H9 (cell line): ENCODE measurements at regions not wholly inside any gene's neighbourhood (a gene's known extent, or its start where the extent isn't known, plus 50 kb on each side); places are given as distances from the start of the nearest gene placed in this dataset.

ENCODE experiments used
- DNase-seq: peaks from one replicate; pipeline ENCODE4 v3.0.0-alpha.2; 2017
- H2AFZ ChIP-seq: one replicate; pipeline ENCODE4 v1.6.1; 2013; ENCODE audit warnings: mild to moderate bottlenecking, low read length, control low read depth, moderate library complexity
- H2AK5ac ChIP-seq: 2 replicates; pipeline ENCODE4 v1.6.1; 2013; ENCODE audit warnings: low read length, control low read depth, mixed read lengths; ENCODE audit not compliant: insufficient read length
- H2BK120ac ChIP-seq: one replicate; pipeline ENCODE4 v1.6.1; 2013; ENCODE audit warnings: low read depth, mild to moderate bottlenecking, low read length, control low read depth, inconsistent platforms; ENCODE audit not compliant: poor library complexity, severe bottlenecking
- H2BK12ac ChIP-seq: 2 replicates; pipeline ENCODE4 v1.6.1; 2013; ENCODE audit warnings: low read length, control low read depth, mixed read lengths, low read depth; ENCODE audit not compliant: insufficient read length
- H2BK15ac ChIP-seq: 2 replicates; pipeline ENCODE4 v1.6.1; 2013; ENCODE audit warnings: low read depth, low read length, control low read depth
- H2BK20ac ChIP-seq: one replicate; pipeline ENCODE4 v1.6.1; 2013; ENCODE audit warnings: low read depth, mild to moderate bottlenecking, low read length, control low read depth, inconsistent platforms; ENCODE audit not compliant: poor library complexity, severe bottlenecking
- H2BK5ac ChIP-seq: 2 replicates; pipeline ENCODE4 v1.6.1; 2013; ENCODE audit warnings: low read length, control low read depth, mixed read lengths; ENCODE audit not compliant: insufficient read length
- H3K14ac ChIP-seq: 2 replicates; pipeline ENCODE4 v1.6.1; 2013; ENCODE audit warnings: low read length, control low read depth; ENCODE audit not compliant: insufficient read depth
- H3K18ac ChIP-seq: 2 replicates; pipeline ENCODE4 v1.6.1; 2013; ENCODE audit warnings: low read depth, mild to moderate bottlenecking, mixed read lengths, low read length, control low read depth; ENCODE audit not compliant: insufficient read length
- H3K23ac ChIP-seq: 2 replicates; pipeline ENCODE4 v1.6.1; 2013; ENCODE audit warnings: low read length, control low read depth, mixed read lengths, low read depth; ENCODE audit not compliant: insufficient read length
- H3K23me2 ChIP-seq: 2 replicates; pipeline ENCODE4 v1.6.1; 2013; ENCODE audit warnings: low read depth, mild to moderate bottlenecking, mixed read lengths, low read length, control low read depth; ENCODE audit not compliant: insufficient read length, poor library complexity, severe bottlenecking
- H3K27ac ChIP-seq: 2 replicates; pipeline ENCODE4 v1.5.1; 2013; ENCODE audit warnings: low read length, control low read depth, mixed read lengths, low read depth; ENCODE audit not compliant: insufficient read length
- H3K27me3 ChIP-seq: 2 replicates; pipeline ENCODE4 v1.6.1; 2013; ENCODE audit warnings: low read length, control low read depth, inconsistent platforms; ENCODE audit not compliant: insufficient read depth
- H3K4ac ChIP-seq: 2 replicates; pipeline ENCODE4 v1.6.1; 2013; ENCODE audit warnings: low read depth, mild to moderate bottlenecking, control low read depth, inconsistent platforms, low read length, moderate library complexity
- H3K4me1 ChIP-seq: 2 replicates; pipeline ENCODE4 v1.6.1; 2013; ENCODE audit warnings: low read length, control low read depth, inconsistent platforms; ENCODE audit not compliant: insufficient read depth
- H3K4me2 ChIP-seq: 2 replicates; pipeline ENCODE4 v1.6.1; 2013; ENCODE audit warnings: low read length, control low read depth, mixed read lengths; ENCODE audit not compliant: insufficient read length, insufficient read depth
- H3K56ac ChIP-seq: 2 replicates; pipeline ENCODE4 v1.6.1; 2013; ENCODE audit warnings: low read depth, mild to moderate bottlenecking, mixed read lengths, low read length, control low read depth; ENCODE audit not compliant: insufficient read length
- H3K79me1 ChIP-seq: 2 replicates; pipeline ENCODE4 v1.6.1; 2013; ENCODE audit warnings: low read depth, mild to moderate bottlenecking, moderate library complexity, low read length, control low read depth, inconsistent platforms; ENCODE audit not compliant: insufficient read depth, poor library complexity, severe bottlenecking
- H3K79me2 ChIP-seq: 2 replicates; pipeline ENCODE4 v1.6.1; 2013; ENCODE audit warnings: low read length, control low read depth, inconsistent platforms; ENCODE audit not compliant: insufficient read depth
- H3K9ac ChIP-seq: 2 replicates; pipeline ENCODE4 v1.6.1; 2013; ENCODE audit warnings: low read length, control low read depth, mixed read lengths; ENCODE audit not compliant: insufficient read length; ENCODE audit errors: extremely low read depth
- H3K9me3 ChIP-seq: one replicate; pipeline ENCODE4 v1.6.1; 2013; ENCODE audit warnings: low read depth, low read length, inconsistent platforms; ENCODE audit not compliant: control insufficient read depth
- H3T11ph ChIP-seq: one replicate; pipeline ENCODE4 v1.6.1; 2013; ENCODE audit warnings: mild to moderate bottlenecking, low read length, control low read depth, inconsistent platforms
- H4K20me1 ChIP-seq: one replicate; pipeline ENCODE4 v1.6.1; 2013; ENCODE audit not compliant: control insufficient read depth, insufficient read length, insufficient read depth
- H4K5ac ChIP-seq: 2 replicates; pipeline ENCODE4 v1.6.1; 2013; ENCODE audit warnings: low read depth, mild to moderate bottlenecking, mixed read lengths, low read length, control low read depth; ENCODE audit not compliant: insufficient read length
- H4K8ac ChIP-seq: replicated peaks from 2 replicates; pipeline ENCODE4 v1.6.1; 2013; ENCODE audit warnings: low read length, control low read depth, mixed read lengths, low read depth; ENCODE audit not compliant: insufficient read length
- H4K91ac ChIP-seq: 2 replicates; pipeline ENCODE4 v1.6.1; 2013; ENCODE audit warnings: low read depth, mild to moderate bottlenecking, moderate library complexity, mixed read lengths, low read length, control low read depth; ENCODE audit not compliant: insufficient read length
- H3K27ac Mint-ChIP-seq, 3 experiments: 2 replicates in 2 of 3; 3 replicates in 1 of 3; pipeline ENCODE4 v1.8.0; 2020 to 2021; ENCODE audit warnings: mixed read lengths in 3 of 3, mild to moderate bottlenecking in 1 of 3, moderate library complexity in 1 of 3
- H3K27me3 Mint-ChIP-seq: 2 replicates; pipeline ENCODE4 v1.8.0; 2021; ENCODE audit warnings: low read depth, mild to moderate bottlenecking, moderate library complexity, mixed read lengths
- H3K36me3 Mint-ChIP-seq, 3 experiments: 2 replicates in 2 of 3; 3 replicates in 1 of 3; pipeline ENCODE4 v1.8.0; 2020 to 2021; ENCODE audit warnings: low read depth in 3 of 3, mixed read lengths in 3 of 3; ENCODE audit not compliant: insufficient read depth in 1 of 3
- H3K4me1 Mint-ChIP-seq, 2 experiments: 2 replicates each; pipeline ENCODE4 v1.8.0; 2020; ENCODE audit warnings: mixed read lengths in 2 of 2
- H3K4me3 Mint-ChIP-seq, 2 experiments: 2 replicates in 1 of 2; 3 replicates in 1 of 2; pipeline ENCODE4 v1.8.0; 2020 to 2021; ENCODE audit warnings: mild to moderate bottlenecking in 2 of 2, mixed read lengths in 2 of 2, moderate library complexity in 1 of 2
- H3K9me3 Mint-ChIP-seq, 2 experiments: 2 replicates in 1 of 2; 3 replicates in 1 of 2; pipeline ENCODE4 v1.8.0; 2020; ENCODE audit warnings: mild to moderate bottlenecking in 2 of 2, mixed read lengths in 2 of 2, moderate library complexity in 1 of 2
- CTCF ChIP-seq: fragments of 200-600 bp; sonication (generic); conservative IDR thresholded peaks from 3 replicates; pipeline ENCODE4 v1.8.0; 2021; ENCODE audit warnings: antibody characterized with exemption, mild to moderate bottlenecking
- WGBS: extraction: QIAGEN DNeasy Blood & Tissue Kit; methylation state at CpG from one replicate; pipeline ENCODE4 v1.1.7; 2013; ENCODE audit warnings: missing lambda C conversion rate, low lambda C conversion rate, mixed read lengths; ENCODE audit not compliant: insufficient read length; ENCODE audit errors: extremely low coverage; 5-methylcytosine and 5-hydroxymethylcytosine counted together

GRCh38 chr1:168926236-168926635, 180.3 kb upstream of the ATP1B1 start:
- Histone ChIP-seq H3K4me2 (no peak overlapping the region), H3T11ph (no peak overlapping the region), H4K5ac (no peak overlapping the region), H2AK5ac (no peak overlapping the region), H2BK20ac (no peak overlapping the region), H2BK15ac (no peak overlapping the region), H3K14ac (no peak overlapping the region), H4K91ac (no peak overlapping the region), H3K27ac (no peak overlapping the region), H3K23ac (no peak overlapping the region), H3K4ac (no peak overlapping the region), H2BK12ac (no peak overlapping the region), H3K9me3 (no peaks in the 10 kb centered on the region), H3K27me3 (no peaks in the 10 kb centered on the region), H2BK120ac (no peak overlapping the region), H2AFZ (no peak overlapping the region), H3K9ac (no peak overlapping the region), H4K20me1 (no peaks in the 10 kb centered on the region), H3K79me2 (no peaks in the 10 kb centered on the region), H3K18ac (no peak overlapping the region), H3K4me1 (no peaks in the 10 kb centered on the region), H4K8ac (no peak overlapping the region), H3K56ac (no peak overlapping the region), H2BK5ac (no peak overlapping the region), H3K23me2 (no peaks in the 10 kb centered on the region), H3K79me1 (no peaks in the 10 kb centered on the region)
- no peak for TF ChIP-seq CTCF
- H3K4me1 Mint-ChIP-seq, result peaks cover 0 to 3% of the 10 kb centered on the region in 2 experiments; a peak in 1 of 4 replicates
- H3K9me3 Mint-ChIP-seq, result no peaks in the 10 kb centered on the region; a peak in 1 of 5 replicates
- WGBS, result no CpG with 5 or more reads among the region's 3 CpGs
- no peaks in the 10 kb centered on the region for H3K27me3 Mint-ChIP-seq
- no peak overlapping the region for H3K27ac Mint-ChIP-seq
- no peak for DNase-seq
- no peaks in the 10 kb centered on the region; a peak in 1 of 7 replicates for H3K36me3 Mint-ChIP-seq
- H3K4me3 Mint-ChIP-seq, result no peak overlapping the region
